Epithelial cell of esophagus (primary cell): ENCODE measurements at regions not wholly inside any gene's neighbourhood (a gene's known extent, or its start where the extent isn't known, plus 50 kb on each side); places are given as distances from the start of the nearest gene placed in this dataset.

Experiments used
- DNase-seq: peaks from one replicate; pipeline ENCODE4 v3.0.0; 2010; ENCODE audit warnings: low read depth
- H3K4me3 ChIP-seq: 2 replicates; pipeline ENCODE4 v1.5.1; 2011; ENCODE audit warnings: mild to moderate bottlenecking, low read length, control low read depth
- TF ChIP-seq, protein P1 (sequence below): IDR thresholded peaks from 2 replicates; pipeline ENCODE4 v1.5.1; 2011; ENCODE audit warnings: low read depth, mild to moderate bottlenecking, low read length, control low read depth, inconsistent platforms; ENCODE audit not compliant: insufficient read depth; ENCODE audit errors: missing control alignments

DNA sequence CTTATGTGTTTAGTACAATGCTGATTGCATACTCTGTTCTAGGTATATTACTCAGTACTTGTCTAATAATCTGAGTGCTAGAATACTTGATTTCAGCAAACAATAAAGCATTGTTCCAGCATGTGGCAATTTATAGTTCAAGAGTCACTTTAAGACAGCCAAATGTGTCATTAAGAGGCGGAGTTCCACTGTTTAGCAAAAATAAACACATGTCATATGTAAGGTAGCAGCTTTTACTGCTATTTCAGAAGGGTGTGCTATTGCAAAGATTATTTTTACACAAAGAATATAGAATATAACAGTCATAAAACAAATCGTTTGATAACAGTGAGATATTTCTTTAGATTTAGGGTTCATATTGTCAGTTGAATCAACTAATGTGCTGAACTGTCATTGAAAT lies 358.7 kb downstream of the TUSC7 start:
- TF ChIP-seq, protein P1, sequence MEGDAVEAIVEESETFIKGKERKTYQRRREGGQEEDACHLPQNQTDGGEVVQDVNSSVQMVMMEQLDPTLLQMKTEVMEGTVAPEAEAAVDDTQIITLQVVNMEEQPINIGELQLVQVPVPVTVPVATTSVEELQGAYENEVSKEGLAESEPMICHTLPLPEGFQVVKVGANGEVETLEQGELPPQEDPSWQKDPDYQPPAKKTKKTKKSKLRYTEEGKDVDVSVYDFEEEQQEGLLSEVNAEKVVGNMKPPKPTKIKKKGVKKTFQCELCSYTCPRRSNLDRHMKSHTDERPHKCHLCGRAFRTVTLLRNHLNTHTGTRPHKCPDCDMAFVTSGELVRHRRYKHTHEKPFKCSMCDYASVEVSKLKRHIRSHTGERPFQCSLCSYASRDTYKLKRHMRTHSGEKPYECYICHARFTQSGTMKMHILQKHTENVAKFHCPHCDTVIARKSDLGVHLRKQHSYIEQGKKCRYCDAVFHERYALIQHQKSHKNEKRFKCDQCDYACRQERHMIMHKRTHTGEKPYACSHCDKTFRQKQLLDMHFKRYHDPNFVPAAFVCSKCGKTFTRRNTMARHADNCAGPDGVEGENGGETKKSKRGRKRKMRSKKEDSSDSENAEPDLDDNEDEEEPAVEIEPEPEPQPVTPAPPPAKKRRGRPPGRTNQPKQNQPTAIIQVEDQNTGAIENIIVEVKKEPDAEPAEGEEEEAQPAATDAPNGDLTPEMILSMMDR: no peak
- no peak overlapping the region for H3K4me3 ChIP-seq
- no peak for DNase-seq

DNA sequence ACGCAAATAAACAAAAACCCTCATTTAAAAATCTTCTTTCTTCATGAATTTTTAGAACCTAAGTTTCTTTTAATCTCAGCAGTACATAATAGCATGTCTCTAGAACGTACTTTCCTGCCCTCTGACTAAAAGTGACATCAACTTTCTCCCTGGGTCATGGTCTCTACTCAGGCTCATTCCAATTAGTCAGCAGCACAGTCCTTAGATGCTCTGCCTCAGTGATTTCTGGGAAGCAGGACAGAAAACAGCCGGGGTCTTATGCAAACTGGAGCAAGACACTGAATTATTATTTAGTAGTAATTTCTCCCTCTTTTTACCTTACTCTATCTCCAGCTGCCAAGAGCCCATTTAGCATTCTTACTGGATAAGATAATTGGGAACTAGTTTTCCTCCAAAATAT lies 365.2 kb downstream of the TUSC7 start:
- H3K4me3 ChIP-seq: no peak overlapping the region
- no peak for DNase-seq
- TF ChIP-seq, protein P1: no peak

DNA sequence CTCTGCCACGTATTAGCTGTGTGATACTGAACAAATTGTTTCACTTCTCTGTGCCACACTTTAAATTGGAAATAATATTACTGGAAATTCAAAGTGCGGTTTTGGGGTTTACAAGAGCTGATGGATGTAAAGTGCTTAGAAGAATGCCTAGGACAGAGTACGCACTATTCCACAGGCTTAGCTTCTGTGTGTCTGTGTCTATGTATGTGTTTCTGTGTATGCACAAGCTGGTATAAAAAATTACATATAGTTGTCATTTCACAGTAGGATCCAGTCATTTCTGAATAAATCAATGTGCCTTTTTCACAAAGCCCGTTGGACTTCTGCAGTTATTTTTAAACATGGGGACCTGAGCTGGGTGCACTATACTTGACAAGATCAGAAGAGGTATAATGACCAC lies 370.4 kb downstream of the TUSC7 start:
- TF ChIP-seq, protein P1: no peak
- H3K4me3 ChIP-seq: no peak overlapping the region
- DNase-seq: no peak

DNA sequence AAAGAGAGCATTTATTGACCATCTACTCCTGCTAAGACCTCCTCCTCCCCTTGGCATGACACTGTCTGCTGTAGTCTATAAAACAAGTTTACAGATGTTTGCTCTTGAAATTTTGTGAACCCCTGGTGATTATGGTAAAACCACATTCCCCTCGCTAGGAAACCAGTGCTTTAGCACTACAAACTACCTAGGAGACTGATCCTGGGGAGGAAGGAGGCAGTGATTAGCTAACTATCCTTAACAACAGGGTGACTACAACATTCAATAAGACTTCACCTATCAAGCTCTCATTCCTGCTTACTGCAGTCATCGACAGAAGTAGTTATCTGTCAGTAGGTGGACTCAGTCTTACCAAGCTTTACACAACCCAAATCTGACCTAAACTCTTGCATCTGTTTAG lies 371.3 kb downstream of the TUSC7 start:
- TF ChIP-seq, protein P1: no peak
- no peak for DNase-seq
- no peak overlapping the region for H3K4me3 ChIP-seq

DNA sequence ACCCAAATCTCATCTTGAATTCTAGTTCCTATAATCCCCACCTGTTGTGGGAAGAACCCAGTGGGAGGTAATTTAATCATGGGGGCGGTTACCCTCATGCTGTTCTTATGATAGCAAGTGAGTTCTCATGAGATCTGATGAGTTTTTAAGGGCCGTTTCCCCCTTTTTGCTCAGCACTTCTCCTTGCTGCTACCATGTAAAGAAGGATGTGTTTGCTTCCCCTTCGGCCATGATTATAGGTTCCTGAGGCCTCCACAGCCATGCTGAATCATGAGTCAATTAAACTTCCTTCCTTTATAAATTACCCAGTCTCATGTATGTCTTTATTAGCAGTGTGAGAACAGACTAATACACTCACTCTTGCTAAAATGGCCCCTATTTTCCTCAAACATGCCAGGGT lies 374.7 kb downstream of the TUSC7 start:
- TF ChIP-seq, protein P1: no peak
- no peak overlapping the region for H3K4me3 ChIP-seq
- no peak for DNase-seq

DNA sequence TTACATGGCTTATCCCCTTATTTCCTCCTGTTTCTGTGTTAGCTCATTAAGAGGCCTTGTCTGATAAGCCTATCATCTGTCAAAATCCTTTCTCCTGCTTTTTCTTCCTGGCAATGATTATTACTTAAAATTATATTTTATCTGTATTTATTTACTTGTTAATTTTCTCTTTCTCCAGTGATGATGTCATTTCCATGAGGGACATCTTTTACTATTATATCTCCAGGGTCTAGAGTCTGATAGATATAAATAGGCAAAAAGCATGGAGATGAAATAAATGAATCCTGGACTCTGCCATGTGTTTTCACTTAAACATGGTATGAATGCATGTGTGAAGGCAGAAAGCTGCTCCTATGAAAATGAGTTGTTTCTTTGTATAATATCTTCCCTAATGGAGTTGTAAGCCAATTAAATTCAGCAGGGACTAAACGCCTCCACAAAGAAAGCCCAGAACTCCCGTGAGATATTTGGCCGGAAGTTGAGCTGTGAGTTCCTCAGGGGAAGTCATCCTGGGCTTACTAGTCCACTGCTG lies 375.2 kb downstream of the TUSC7 start:
- TF ChIP-seq, protein P1: no peak
- no peak overlapping the region for H3K4me3 ChIP-seq
- no peak for DNase-seq

DNA sequence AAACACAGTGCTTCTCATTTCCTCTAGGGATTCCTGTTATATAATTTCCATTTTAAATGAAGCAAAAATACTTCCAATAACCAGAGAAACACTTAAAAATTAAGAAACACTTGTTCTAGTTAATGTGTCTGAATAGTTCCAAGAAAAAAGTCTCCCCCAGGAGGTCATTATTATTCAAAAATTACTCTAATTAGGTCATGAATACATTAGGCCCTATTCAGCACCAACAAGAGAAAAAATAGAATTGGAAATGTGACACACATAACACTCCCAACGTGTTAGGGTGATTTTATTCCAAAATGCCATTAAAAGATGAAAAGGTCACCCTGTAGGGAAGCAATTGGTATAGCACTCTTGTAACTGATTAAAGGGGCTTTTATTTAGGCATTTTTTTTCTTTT lies 382.1 kb downstream of the TUSC7 start:
- TF ChIP-seq, protein P1: no peak
- DNase-seq: no peak
- no peak overlapping the region for H3K4me3 ChIP-seq
